ENCODE measurements at regions not wholly inside any gene's neighbourhood (a gene's known extent, or its start where the extent isn't known, plus 50 kb on each side); places are given as distances from the start of the nearest gene placed in this dataset.

DNA sequence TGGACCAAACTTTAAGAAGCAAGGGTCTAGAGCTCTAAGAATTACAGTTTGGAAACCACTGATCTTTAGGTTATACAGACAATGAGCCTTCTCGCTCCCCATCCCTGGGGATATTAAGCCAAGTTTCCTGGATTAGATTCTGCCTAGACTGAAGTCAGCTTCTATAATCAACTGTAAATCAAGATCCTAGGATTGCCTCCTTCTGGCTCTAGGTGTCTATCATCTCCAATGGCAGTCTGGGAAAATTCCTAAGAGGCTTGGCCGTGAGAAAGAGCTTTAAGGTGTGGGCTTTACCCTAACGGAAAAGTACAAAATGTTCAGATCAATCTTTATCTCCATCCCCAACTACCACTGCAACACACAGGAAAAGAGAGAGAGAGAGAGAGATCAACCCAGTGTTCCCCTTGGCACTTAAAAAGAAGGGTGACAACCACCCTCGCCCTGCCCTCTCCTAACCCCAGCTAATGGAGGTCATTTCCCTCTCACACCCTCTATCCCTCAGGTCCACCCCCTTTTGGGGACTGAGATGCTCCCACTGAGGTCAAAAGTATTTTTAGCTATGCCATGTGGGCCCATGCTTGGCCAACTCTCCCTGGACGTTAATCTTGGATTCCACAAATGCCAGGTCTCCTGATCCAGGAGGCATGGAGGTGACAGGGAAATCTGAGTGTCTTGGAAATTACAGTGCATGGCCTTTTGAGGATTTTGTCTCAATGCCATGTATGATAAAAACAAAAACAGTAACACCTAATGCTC, 202.8 kb upstream of the BCL6 start:
- no peak overlapping the region for H3K27ac Mint-ChIP-seq
- ChIA-PET CTCF (interaction anchor here (0.6 kb wide), 1 partner anchor 208 kb away, joined by 3 read pairs; no protein-coding TSS in a partner anchor), POLR2A (no interaction called here)
- no peaks in the 10 kb centered on the region for H3K27me3 Mint-ChIP-seq (ENCODE audit: low read depth)
- H3K9me3 Mint-ChIP-seq, result no peaks in the 10 kb centered on the region
- H3K36me3 Mint-ChIP-seq, result no peaks in the 10 kb centered on the region
- no peak for DNase-seq (ENCODE audit: low spot score)
- TF ChIP-seq, protein P1, sequence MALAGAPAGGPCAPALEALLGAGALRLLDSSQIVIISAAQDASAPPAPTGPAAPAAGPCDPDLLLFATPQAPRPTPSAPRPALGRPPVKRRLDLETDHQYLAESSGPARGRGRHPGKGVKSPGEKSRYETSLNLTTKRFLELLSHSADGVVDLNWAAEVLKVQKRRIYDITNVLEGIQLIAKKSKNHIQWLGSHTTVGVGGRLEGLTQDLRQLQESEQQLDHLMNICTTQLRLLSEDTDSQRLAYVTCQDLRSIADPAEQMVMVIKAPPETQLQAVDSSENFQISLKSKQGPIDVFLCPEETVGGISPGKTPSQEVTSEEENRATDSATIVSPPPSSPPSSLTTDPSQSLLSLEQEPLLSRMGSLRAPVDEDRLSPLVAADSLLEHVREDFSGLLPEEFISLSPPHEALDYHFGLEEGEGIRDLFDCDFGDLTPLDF (CRISPR knock-in tag; IDR thresholded peaks at IDR 0.05), result no peak
- TF ChIP-seq, protein P2, sequence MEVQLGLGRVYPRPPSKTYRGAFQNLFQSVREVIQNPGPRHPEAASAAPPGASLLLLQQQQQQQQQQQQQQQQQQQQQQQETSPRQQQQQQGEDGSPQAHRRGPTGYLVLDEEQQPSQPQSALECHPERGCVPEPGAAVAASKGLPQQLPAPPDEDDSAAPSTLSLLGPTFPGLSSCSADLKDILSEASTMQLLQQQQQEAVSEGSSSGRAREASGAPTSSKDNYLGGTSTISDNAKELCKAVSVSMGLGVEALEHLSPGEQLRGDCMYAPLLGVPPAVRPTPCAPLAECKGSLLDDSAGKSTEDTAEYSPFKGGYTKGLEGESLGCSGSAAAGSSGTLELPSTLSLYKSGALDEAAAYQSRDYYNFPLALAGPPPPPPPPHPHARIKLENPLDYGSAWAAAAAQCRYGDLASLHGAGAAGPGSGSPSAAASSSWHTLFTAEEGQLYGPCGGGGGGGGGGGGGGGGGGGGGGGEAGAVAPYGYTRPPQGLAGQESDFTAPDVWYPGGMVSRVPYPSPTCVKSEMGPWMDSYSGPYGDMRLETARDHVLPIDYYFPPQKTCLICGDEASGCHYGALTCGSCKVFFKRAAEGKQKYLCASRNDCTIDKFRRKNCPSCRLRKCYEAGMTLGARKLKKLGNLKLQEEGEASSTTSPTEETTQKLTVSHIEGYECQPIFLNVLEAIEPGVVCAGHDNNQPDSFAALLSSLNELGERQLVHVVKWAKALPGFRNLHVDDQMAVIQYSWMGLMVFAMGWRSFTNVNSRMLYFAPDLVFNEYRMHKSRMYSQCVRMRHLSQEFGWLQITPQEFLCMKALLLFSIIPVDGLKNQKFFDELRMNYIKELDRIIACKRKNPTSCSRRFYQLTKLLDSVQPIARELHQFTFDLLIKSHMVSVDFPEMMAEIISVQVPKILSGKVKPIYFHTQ (CRISPR knock-in tag; IDR thresholded peaks at IDR 0.05), result no peak
- TF ChIP-seq NR2C2 (CRISPR knock-in tag; IDR thresholded peaks at IDR 0.05) (no peak), FOXP1 (CRISPR knock-in tag; IDR thresholded peaks at IDR 0.05; ENCODE audit: borderline replicate concordance) (no peak), TCF7 (CRISPR knock-in tag; IDR thresholded peaks at IDR 0.05; ENCODE audit: low read depth) (no peak), ZNF138 (CRISPR knock-in tag; conservative IDR thresholded peaks at IDR 0.05) (no peak), IRF2 (CRISPR knock-in tag; IDR thresholded peaks at IDR 0.05; ENCODE audit: borderline replicate concordance, low read depth) (no peak), ZNF232 (CRISPR knock-in tag; IDR thresholded peaks at IDR 0.05) (no peak), CREB1 (CRISPR knock-in tag; IDR thresholded peaks at IDR 0.05) (no peak)
- TF ChIP-seq, protein P3, sequence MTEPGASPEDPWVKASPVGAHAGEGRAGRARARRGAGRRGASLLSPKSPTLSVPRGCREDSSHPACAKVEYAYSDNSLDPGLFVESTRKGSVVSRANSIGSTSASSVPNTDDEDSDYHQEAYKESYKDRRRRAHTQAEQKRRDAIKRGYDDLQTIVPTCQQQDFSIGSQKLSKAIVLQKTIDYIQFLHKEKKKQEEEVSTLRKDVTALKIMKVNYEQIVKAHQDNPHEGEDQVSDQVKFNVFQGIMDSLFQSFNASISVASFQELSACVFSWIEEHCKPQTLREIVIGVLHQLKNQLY (CRISPR knock-in tag; IDR thresholded peaks at IDR 0.05), result no peak
- TF ChIP-seq, protein P4, sequence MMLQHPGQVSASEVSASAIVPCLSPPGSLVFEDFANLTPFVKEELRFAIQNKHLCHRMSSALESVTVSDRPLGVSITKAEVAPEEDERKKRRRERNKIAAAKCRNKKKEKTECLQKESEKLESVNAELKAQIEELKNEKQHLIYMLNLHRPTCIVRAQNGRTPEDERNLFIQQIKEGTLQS (CRISPR knock-in tag; conservative IDR thresholded peaks at IDR 0.05), result no peak
- TF ChIP-seq, protein P5, sequence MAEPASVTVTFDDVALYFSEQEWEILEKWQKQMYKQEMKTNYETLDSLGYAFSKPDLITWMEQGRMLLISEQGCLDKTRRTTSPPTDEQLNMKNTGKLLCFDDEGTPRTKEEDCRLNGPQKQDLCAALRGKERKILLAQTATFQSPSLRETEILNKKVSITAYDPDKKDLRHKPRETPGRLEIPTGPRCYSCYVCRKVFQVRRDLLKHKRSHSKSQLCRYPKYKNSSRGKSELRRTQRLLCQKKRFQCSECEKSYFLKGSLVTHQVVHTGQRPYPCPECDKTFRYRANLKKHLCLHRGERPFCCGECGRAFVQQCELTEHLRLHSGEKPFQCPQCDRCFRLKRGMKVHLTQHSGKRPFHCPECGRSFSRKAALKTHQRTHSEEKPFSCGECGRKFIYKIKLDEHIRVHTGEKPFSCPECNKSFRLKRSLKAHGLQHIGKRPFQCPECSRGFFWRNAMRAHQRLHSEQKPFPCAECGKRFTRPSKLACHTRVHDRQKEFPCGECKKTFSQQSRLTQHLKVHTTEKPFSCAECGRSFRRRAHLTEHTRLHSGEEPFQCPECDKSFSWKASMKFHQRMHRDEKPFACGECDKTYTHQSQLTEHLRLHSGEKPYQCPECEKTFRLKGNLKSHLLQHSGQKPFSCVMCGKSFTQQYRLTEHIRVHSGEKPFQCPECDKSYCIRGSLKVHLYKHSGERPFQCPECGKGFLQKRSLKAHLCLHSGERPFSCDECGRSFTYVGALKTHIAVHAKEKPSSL (CRISPR knock-in tag; conservative IDR thresholded peaks at IDR 0.05), result no peak
- TF ChIP-seq, protein P6, sequence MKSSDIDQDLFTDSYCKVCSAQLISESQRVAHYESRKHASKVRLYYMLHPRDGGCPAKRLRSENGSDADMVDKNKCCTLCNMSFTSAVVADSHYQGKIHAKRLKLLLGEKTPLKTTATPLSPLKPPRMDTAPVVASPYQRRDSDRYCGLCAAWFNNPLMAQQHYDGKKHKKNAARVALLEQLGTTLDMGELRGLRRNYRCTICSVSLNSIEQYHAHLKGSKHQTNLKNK (CRISPR knock-in tag; IDR thresholded peaks at IDR 0.05), result no peak
- H3K4me3 Mint-ChIP-seq, result no peak overlapping the region
- ATAC-seq, result no peak
- H3K4me1 Mint-ChIP-seq, result peaks cover 8% of the 10 kb centered on the region

DNA sequence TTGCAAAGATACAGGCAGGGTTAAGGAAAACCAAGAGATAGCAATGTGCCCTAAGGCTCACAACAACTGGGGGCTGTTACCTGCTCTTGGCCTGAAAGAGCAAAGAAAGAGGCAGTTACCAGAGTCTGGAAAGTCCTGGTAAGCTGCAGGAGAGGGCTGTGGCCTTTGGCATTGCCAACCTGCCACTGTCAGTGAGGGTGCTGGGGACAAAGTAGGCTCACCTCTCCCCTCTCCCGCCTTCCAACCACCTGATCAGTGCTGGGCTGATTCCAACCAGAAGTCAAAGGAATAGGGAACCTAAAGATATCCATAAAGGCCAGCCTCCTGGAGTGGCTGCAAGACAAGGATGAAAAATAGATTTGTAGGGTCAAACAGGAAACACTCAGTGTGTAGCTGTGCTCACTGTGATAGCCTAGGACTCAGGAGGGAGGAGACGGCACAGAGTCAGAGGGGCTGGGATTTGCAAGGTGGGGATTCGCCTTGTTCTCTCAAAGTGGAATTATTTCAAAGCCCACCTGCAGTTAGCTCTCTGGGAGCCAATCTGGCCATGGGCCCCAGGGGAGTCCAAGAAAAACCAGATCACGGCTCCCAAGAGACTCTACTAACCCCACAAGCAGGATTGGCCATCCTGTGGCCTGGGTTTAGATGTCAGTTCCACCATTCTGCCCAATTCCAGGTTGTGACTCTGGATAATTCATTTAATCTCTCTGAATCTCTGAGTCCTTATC, 204.0 kb upstream of the BCL6 start:
- Mint-ChIP-seq H3K4me1 (peaks cover 14% of the 10 kb centered on the region), H3K9me3 (no peaks in the 10 kb centered on the region)
- CTCF ChIA-PET, result no interaction called here

More for the DNA sequence above, 204.0 kb upstream of the BCL6 start:
- POLR2A ChIA-PET, result no interaction called here
- TF ChIP-seq, protein P7, sequence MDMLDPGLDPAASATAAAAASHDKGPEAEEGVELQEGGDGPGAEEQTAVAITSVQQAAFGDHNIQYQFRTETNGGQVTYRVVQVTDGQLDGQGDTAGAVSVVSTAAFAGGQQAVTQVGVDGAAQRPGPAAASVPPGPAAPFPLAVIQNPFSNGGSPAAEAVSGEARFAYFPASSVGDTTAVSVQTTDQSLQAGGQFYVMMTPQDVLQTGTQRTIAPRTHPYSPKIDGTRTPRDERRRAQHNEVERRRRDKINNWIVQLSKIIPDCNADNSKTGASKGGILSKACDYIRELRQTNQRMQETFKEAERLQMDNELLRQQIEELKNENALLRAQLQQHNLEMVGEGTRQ (CRISPR knock-in tag; IDR thresholded peaks at IDR 0.05), result no peak
- TF ChIP-seq NR2C2 (CRISPR knock-in tag; IDR thresholded peaks at IDR 0.05) (no peak), TP53 (CRISPR knock-in tag; IDR thresholded peaks at IDR 0.05) (no peak), TEAD1 (CRISPR knock-in tag; IDR thresholded peaks at IDR 0.05) (no peak), IRF2 (CRISPR knock-in tag; IDR thresholded peaks at IDR 0.05; ENCODE audit: borderline replicate concordance, low read depth) (no peak), GRHL2 (CRISPR knock-in tag; IDR thresholded peaks at IDR 0.05; ENCODE audit: insufficient replicate concordance, severe bottlenecking) (no peak), HMGA2 (CRISPR knock-in tag; IDR thresholded peaks at IDR 0.05) (no peak), SP1 (CRISPR knock-in tag; conservative IDR thresholded peaks at IDR 0.05) (no peak)
- no peak overlapping the region for H3K4me3 Mint-ChIP-seq
- H3K27ac Mint-ChIP-seq, result no peak overlapping the region
- no peaks in the 10 kb centered on the region for H3K36me3 Mint-ChIP-seq
- ATAC-seq, result no peak
- no peak for DNase-seq (ENCODE audit: low spot score)
- H3K27me3 Mint-ChIP-seq (ENCODE audit: low read depth), result no peaks in the 10 kb centered on the region

All from WTC11 (cell line).